Fibroblast of lung (primary cell): ENCODE measurements at regions not wholly inside any gene's neighbourhood (a gene's known extent, or its start where the extent isn't known, plus 50 kb on each side); places are given as distances from the start of the nearest gene placed in this dataset.

Experiments used
- DNase-seq, 2 donors: peaks; one replicate each; pipeline versions ENCODE4 v3.0.0 to v3.0.0-alpha.2; 2010; ENCODE audit warnings: low read depth in 2 of 2
- H2AFZ ChIP-seq: 2 replicates; pipeline ENCODE4 v1.5.1; 2012; ENCODE audit warnings: low read length, control low read depth, inconsistent platforms
- H3K27ac ChIP-seq: 2 replicates; pipeline ENCODE4 v1.5.1; 2011; ENCODE audit warnings: low read length, control low read depth; ENCODE audit not compliant: insufficient read depth
- H3K27me3 ChIP-seq: 2 replicates; pipeline ENCODE4 v1.5.1; 2011; ENCODE audit warnings: mild to moderate bottlenecking, low read length; ENCODE audit not compliant: control insufficient read depth, insufficient read depth
- H3K36me3 ChIP-seq: 2 replicates; pipeline ENCODE4 v1.5.1; 2011; ENCODE audit warnings: low read length; ENCODE audit not compliant: control insufficient read depth, insufficient read depth
- H3K4me1 ChIP-seq: 2 replicates; pipeline ENCODE4 v1.5.1; 2011; ENCODE audit warnings: low read length; ENCODE audit not compliant: control insufficient read depth, insufficient read depth; ENCODE audit errors: extremely low read depth
- H3K4me2 ChIP-seq: 2 replicates; pipeline ENCODE4 v1.5.1; 2011; ENCODE audit warnings: low read length, control low read depth; ENCODE audit not compliant: insufficient read depth; ENCODE audit errors: extremely low read depth
- H3K4me3 ChIP-seq, 4 experiments: fragments of 200-600 bp in 1 of 4; sonication (generic) in 1 of 4; replicated peaks in 1 of 4; 2 replicates each; pipeline ENCODE4 v1.5.1; 2011 to 2016; ENCODE audit warnings: low read length in 4 of 4, low read depth in 3 of 4, mild to moderate bottlenecking in 3 of 4, control low read depth in 2 of 4, inconsistent platforms in 1 of 4, mixed read lengths in 1 of 4; ENCODE audit not compliant: insufficient read depth in 1 of 4; ENCODE audit errors: control extremely low read depth in 1 of 4
- H3K79me2 ChIP-seq: 2 replicates; pipeline ENCODE4 v1.5.1; 2012; ENCODE audit warnings: mild to moderate bottlenecking, low read length, inconsistent platforms; ENCODE audit not compliant: control insufficient read depth, insufficient read depth
- H3K9ac ChIP-seq: 2 replicates; pipeline ENCODE4 v1.5.1; 2011; ENCODE audit warnings: mild to moderate bottlenecking, low read length, control low read depth; ENCODE audit not compliant: insufficient read depth
- H3K9me3 ChIP-seq: 2 replicates; pipeline ENCODE4 v1.5.1; 2012; ENCODE audit warnings: low read depth, low read length; ENCODE audit not compliant: control insufficient read depth, insufficient read depth
- H4K20me1 ChIP-seq: 2 replicates; pipeline ENCODE4 v1.5.1; 2011; ENCODE audit warnings: low read length; ENCODE audit not compliant: control insufficient read depth, insufficient read depth; ENCODE audit errors: extremely low read depth
- EZH2 ChIP-seq: IDR thresholded peaks from 2 replicates; pipeline ENCODE4 v1.5.1; 2012; ENCODE audit warnings: low read length, control low read depth, mild to moderate bottlenecking; ENCODE audit errors: missing control alignments
- TF ChIP-seq, protein P1 (sequence below), 2 donors: IDR thresholded peaks in 1 of 2; conservative IDR thresholded peaks in 1 of 2; 1 replicate in 1 of 2; 2 replicates in 1 of 2; pipeline ENCODE4 v1.5.1; 2011 to 2012; ENCODE audit warnings: low read length in 2 of 2, control low read depth in 1 of 2, inconsistent platforms in 1 of 2, low read depth in 1 of 2, mild to moderate bottlenecking in 1 of 2

DNA sequence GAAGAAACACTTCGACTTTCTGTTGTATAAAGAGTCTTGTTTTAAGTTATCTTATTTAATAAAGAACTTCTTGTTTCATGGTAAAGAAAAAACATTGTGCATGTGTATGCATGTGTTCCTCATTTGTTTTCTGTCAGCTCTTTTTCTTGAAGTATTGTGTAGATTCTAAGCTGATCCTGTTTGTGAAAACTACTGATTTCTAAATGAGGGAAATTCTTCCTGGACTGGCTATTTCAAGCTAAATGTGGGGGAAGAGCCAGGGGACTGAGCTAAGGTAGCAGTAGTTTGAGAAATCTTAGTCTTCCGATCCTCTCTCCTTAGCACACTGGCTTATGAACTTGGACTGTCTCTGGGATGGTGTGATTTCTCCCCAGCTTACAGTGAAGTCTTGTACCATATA lies 56.4 kb upstream of the RBMS1 start:
- H3K4me3 ChIP-seq = no peak overlapping the region
- no peaks in the 10 kb centered on the region for H3K4me1 ChIP-seq
- no peak for DNase-seq
- no peak overlapping the region for H3K27ac ChIP-seq
- H3K36me3 ChIP-seq = no peaks in the 10 kb centered on the region
- no peak for TF ChIP-seq EZH2
- TF ChIP-seq, protein P1, sequence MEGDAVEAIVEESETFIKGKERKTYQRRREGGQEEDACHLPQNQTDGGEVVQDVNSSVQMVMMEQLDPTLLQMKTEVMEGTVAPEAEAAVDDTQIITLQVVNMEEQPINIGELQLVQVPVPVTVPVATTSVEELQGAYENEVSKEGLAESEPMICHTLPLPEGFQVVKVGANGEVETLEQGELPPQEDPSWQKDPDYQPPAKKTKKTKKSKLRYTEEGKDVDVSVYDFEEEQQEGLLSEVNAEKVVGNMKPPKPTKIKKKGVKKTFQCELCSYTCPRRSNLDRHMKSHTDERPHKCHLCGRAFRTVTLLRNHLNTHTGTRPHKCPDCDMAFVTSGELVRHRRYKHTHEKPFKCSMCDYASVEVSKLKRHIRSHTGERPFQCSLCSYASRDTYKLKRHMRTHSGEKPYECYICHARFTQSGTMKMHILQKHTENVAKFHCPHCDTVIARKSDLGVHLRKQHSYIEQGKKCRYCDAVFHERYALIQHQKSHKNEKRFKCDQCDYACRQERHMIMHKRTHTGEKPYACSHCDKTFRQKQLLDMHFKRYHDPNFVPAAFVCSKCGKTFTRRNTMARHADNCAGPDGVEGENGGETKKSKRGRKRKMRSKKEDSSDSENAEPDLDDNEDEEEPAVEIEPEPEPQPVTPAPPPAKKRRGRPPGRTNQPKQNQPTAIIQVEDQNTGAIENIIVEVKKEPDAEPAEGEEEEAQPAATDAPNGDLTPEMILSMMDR (conservative IDR thresholded peaks at IDR 0.05 in 1 of 2, IDR thresholded peaks at IDR 0.05 in 1 of 2; ENCODE audit: low read depth in 1 of 2, low read length in 2 of 2) = no peak
- no peak overlapping the region for H2AFZ ChIP-seq
- H3K27me3 ChIP-seq = no peaks in the 10 kb centered on the region
- H3K9me3 ChIP-seq = no peaks in the 10 kb centered on the region
- H4K20me1 ChIP-seq = no peaks in the 10 kb centered on the region
- H3K4me2 ChIP-seq = no peak overlapping the region
- no peak overlapping the region for H3K9ac ChIP-seq
- no peaks in the 10 kb centered on the region for H3K79me2 ChIP-seq

DNA sequence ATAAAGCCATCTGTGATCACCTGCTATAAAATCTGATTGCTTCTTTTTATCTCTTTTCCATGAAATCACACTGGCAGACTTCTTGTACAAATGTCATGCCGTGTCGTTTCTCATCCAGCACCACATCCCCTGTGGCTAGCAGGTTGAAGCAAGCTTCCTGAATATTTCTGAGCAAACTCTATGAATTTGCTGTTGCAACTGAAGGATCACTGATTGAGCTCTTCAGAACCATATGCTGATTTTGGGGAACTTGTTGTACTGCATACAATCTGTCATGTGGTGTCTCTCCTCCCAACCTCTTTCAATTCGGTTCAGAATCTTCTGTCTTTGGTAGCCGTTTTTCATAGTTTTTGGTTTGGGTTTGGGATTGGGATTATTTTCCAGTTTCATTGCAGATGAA lies 57.7 kb upstream of the RBMS1 start:
- H3K4me1 ChIP-seq = no peaks in the 10 kb centered on the region
- DNase-seq = no peak
- no peaks in the 10 kb centered on the region for H3K79me2 ChIP-seq
- TF ChIP-seq, protein P1 (conservative IDR thresholded peaks at IDR 0.05 in 1 of 2, IDR thresholded peaks at IDR 0.05 in 1 of 2; ENCODE audit: low read depth in 1 of 2, low read length in 2 of 2) = no peak
- TF ChIP-seq EZH2 = no peak
- H2AFZ ChIP-seq = no peak overlapping the region
- H3K27me3 ChIP-seq = no peaks in the 10 kb centered on the region
- no peak overlapping the region for H3K27ac ChIP-seq
- H3K36me3 ChIP-seq = no peaks in the 10 kb centered on the region
- H4K20me1 ChIP-seq = no peaks in the 10 kb centered on the region
- no peak overlapping the region for H3K4me3 ChIP-seq
- no peaks in the 10 kb centered on the region for H3K9me3 ChIP-seq
- no peak overlapping the region for H3K4me2 ChIP-seq
- H3K9ac ChIP-seq = no peak overlapping the region

DNA sequence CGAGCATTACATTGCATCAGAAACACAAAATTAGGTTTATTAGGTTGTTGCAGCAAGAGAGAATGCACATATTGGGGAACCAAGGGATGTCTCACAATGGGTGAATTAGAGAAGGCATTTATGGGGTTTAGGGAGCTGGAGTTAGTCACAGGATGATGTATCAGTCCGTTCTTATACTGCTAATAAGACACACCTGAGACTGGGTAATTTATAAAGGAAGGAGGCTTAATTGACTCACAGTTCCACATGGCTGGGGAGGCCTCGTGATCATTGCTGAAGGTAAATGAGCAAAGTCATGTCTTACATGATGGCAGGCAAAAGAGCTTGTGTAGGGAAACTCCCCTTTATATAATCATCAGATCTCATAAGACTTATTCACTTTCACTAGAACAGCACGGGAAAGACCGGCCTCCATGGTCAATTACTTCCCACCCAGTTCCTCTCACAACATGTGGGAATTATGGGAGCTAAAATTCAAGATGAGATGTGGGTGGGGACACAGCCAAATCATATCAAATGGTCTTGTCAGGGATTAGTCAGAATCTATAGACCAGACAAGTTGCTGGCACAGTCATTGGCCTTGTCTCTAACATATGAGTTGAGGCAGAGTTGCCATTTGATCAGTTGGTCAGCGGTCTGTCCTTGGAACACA lies 61.9 kb upstream of the RBMS1 start:
- no peak overlapping the region for H3K4me3 ChIP-seq
- no peaks in the 10 kb centered on the region for H4K20me1 ChIP-seq
- no peaks in the 10 kb centered on the region for H3K36me3 ChIP-seq
- H3K79me2 ChIP-seq = no peaks in the 10 kb centered on the region
- H3K9ac ChIP-seq = no peak overlapping the region
- TF ChIP-seq, protein P1 (conservative IDR thresholded peaks at IDR 0.05 in 1 of 2, IDR thresholded peaks at IDR 0.05 in 1 of 2; ENCODE audit: low read depth in 1 of 2, low read length in 2 of 2) = no peak
- TF ChIP-seq EZH2 = no peak
- no peaks in the 10 kb centered on the region for H3K27me3 ChIP-seq
- no peaks in the 10 kb centered on the region for H3K9me3 ChIP-seq
- H3K4me1 ChIP-seq = no peaks in the 10 kb centered on the region
- no peak for DNase-seq
- H2AFZ ChIP-seq = no peak overlapping the region
- no peak overlapping the region for H3K4me2 ChIP-seq
- H3K27ac ChIP-seq = no peak overlapping the region
